HCT116 (cell line): ENCODE measurements at regions not wholly inside any gene's neighbourhood (a gene's known extent, or its start where the extent isn't known, plus 50 kb on each side); places are given as distances from the start of the nearest gene placed in this dataset.

Experiments used
- ATAC-seq: fragments of 200-7000 bp; cut with Tn5 transposase; 2 replicates; pipeline ENCODE4 v1.9.1; 2020; ENCODE audit warnings: mild to moderate bottlenecking, moderate library complexity
- BruUV-seq: library from RNA; stranded (reverse); fragments of 400-500 nt; replicated peaks from 2 replicates; lab custom pipeline; 2021; lab: Mats Ljungman, UMichigan
- CTCF ChIA-PET: fragments of 300-600 bp; sonication (Branson Sonifier 250); formaldehyde crosslinking; loops from one replicate; lab custom pipeline; 2021; ENCODE audit warnings: antibody characterized with exemption; lab: Charles Lee
- POLR2A ChIA-PET: fragments of 300-600, 350-600 bp; sonication (Branson Sonifier 250); formaldehyde crosslinking; loops from one replicate; lab custom pipeline; 2021; ENCODE audit warnings: antibody characterized with exemption; lab: Charles Lee
- RAD21 ChIA-PET, 2 experiments: fragments of 300-600 bp; sonication (Branson Sonifier 250); formaldehyde crosslinking; loops; one replicate each; lab custom pipeline; 2023; ENCODE audit warnings: low total read pairs in 2 of 2; ENCODE audit not compliant: uncharacterized antibody in 2 of 2, unreplicated experiment in 2 of 2, low non-redundant PET in 1 of 2; lab: Charles Lee
- DNase-seq: peaks from one replicate; pipeline ENCODE4 v3.0.0-alpha.2; 2010; ENCODE audit warnings: low read depth, low spot score
- H2AFZ ChIP-seq: fragments of 200-600 bp; shearing (Covaris generic), sonication (generic); 2 replicates; pipeline ENCODE4 v1.6.1; 2017; ENCODE audit warnings: low read depth, mixed run types, mixed read lengths, antibody characterized with exemption, low read length; ENCODE audit not compliant: poor library complexity, severe bottlenecking
- H3K27ac ChIP-seq: 2 replicates; pipeline ENCODE4 v1.5.1; 2012; ENCODE audit warnings: low read depth, low read length
- H3K27me3 ChIP-seq: fragments of 200-600 bp; sonication (generic); 2 replicates; pipeline ENCODE4 v1.6.1; 2016; ENCODE audit warnings: mixed run types, low read length, mixed read lengths; ENCODE audit not compliant: insufficient read depth
- H3K36me3 ChIP-seq, 2 experiments: fragments of 200-500 bp in 1 of 2; fragments of 200-600 bp in 1 of 2; sonication (Bioruptor generic) in 1 of 2; sonication (generic) in 1 of 2; 2 replicates each; pipeline versions ENCODE4 v1.5.1 to v1.6.1; 2014 to 2016; ENCODE audit warnings: low read length in 2 of 2, inconsistent platforms in 1 of 2, mixed read lengths in 1 of 2, mixed run types in 1 of 2; ENCODE audit not compliant: insufficient read depth in 2 of 2, control insufficient read depth in 1 of 2
- H3K4me1 ChIP-seq, 2 experiments: fragments of 200-600 bp in 1 of 2; sonication (generic) in 1 of 2; 2 replicates each; pipeline versions ENCODE4 v1.5.1 to v1.6.1; 2012 to 2017; ENCODE audit warnings: low read length in 2 of 2, inconsistent platforms in 1 of 2, mild to moderate bottlenecking in 1 of 2, mixed read lengths in 1 of 2, mixed run types in 1 of 2, moderate library complexity in 1 of 2; ENCODE audit not compliant: insufficient read depth in 2 of 2, control insufficient read depth in 1 of 2
- H3K4me2 ChIP-seq: fragments of 200-600 bp; sonication (generic); 2 replicates; pipeline ENCODE4 v1.6.1; 2017; ENCODE audit warnings: mixed run types, low read length, mixed read lengths
- H3K4me3 ChIP-seq, 2 experiments: fragments of 200-600 bp in 1 of 2; sonication (generic) in 1 of 2; replicated peaks in 1 of 2; 2 replicates each; pipeline ENCODE4 v1.5.1; 2011 to 2016; ENCODE audit warnings: low read length in 2 of 2, control low read depth in 1 of 2, low read depth in 1 of 2, mild to moderate bottlenecking in 1 of 2, mixed read lengths in 1 of 2, mixed run types in 1 of 2
- H3K79me2 ChIP-seq: fragments of 200-600 bp; sonication (generic); 2 replicates; pipeline ENCODE4 v1.6.1; 2017; ENCODE audit warnings: mild to moderate bottlenecking, mixed run types, low read length, moderate library complexity, mixed read lengths; ENCODE audit not compliant: insufficient read depth
- H3K9ac ChIP-seq: fragments of 200-600 bp; sonication (generic); 2 replicates; pipeline ENCODE4 v1.6.1; 2016; ENCODE audit warnings: low read length, mixed read lengths
- H3K9me2 ChIP-seq: fragments of 200-600 bp; sonication (generic), shearing (Covaris generic); 2 replicates; pipeline ENCODE4 v1.6.1; 2017; ENCODE audit warnings: mixed run types, mild to moderate bottlenecking, moderate library complexity; ENCODE audit not compliant: insufficient read depth
- H3K9me3 ChIP-seq, 2 experiments: fragments of 200-500 bp in 1 of 2; fragments of 200-600 bp in 1 of 2; sonication (Bioruptor generic) in 1 of 2; sonication (generic) in 1 of 2; 2 replicates each; pipeline ENCODE4 v1.6.1; 2014 to 2017; ENCODE audit warnings: low read length in 2 of 2, mixed read lengths in 2 of 2, inconsistent platforms in 1 of 2, low read depth in 1 of 2, mild to moderate bottlenecking in 1 of 2, mixed run types in 1 of 2, moderate library complexity in 1 of 2; ENCODE audit not compliant: control insufficient read depth in 1 of 2, insufficient read depth in 1 of 2
- H4K20me1 ChIP-seq: fragments of 200-600 bp; sonication (generic), shearing (Covaris generic); 2 replicates; pipeline ENCODE4 v1.6.1; 2017; ENCODE audit warnings: mixed run types, mild to moderate bottlenecking, moderate library complexity; ENCODE audit not compliant: insufficient read depth
- CBX3 ChIP-seq: IDR thresholded peaks from 2 replicates; pipeline ENCODE4 v1.6.1; 2012; ENCODE audit warnings: low read depth
- CEBPB ChIP-seq: IDR thresholded peaks from 2 replicates; pipeline ENCODE4 v1.6.1; 2012; ENCODE audit warnings: low read depth
- CTCF ChIP-seq, 3 experiments: fragments of 200-600 bp in 1 of 3; sonication (generic) in 1 of 3; IDR thresholded peaks in 2 of 3; conservative IDR thresholded peaks in 1 of 3; 2 replicates each; pipeline ENCODE4 v1.5.1; 2012 to 2017; ENCODE audit warnings: low read depth in 2 of 3, low read length in 2 of 3, antibody characterized with exemption in 1 of 3, borderline replicate concordance in 1 of 3, control low read depth in 1 of 3, mild to moderate bottlenecking in 1 of 3, mixed read lengths in 1 of 3, mixed run types in 1 of 3, moderate library complexity in 1 of 3; ENCODE audit not compliant: insufficient read depth in 1 of 3
- EGR1 ChIP-seq: IDR thresholded peaks from 2 replicates; pipeline ENCODE4 v1.6.1; 2012; ENCODE audit warnings: low read depth
- ELF1 ChIP-seq: IDR thresholded peaks from 2 replicates; pipeline ENCODE4 v1.6.1; 2012; ENCODE audit warnings: low read depth, borderline replicate concordance
- EZH2 ChIP-seq: fragments of 200-600 bp; sonication (generic); IDR thresholded peaks from 2 replicates; pipeline ENCODE4 v1.6.1; 2017; ENCODE audit warnings: antibody characterized with exemption, mixed run types
- EZH2phosphoT487 ChIP-seq: fragments of 200-600 bp; IDR thresholded peaks from 2 replicates; pipeline ENCODE4 v1.6.1; 2018; ENCODE audit warnings: antibody characterized with exemption, borderline replicate concordance
- JUND ChIP-seq: IDR thresholded peaks from 2 replicates; pipeline ENCODE4 v1.6.1; 2012
- MAX ChIP-seq: IDR thresholded peaks from 2 replicates; pipeline ENCODE4 v1.6.1; 2012
- POLR2A ChIP-seq: IDR thresholded peaks from 2 replicates; pipeline ENCODE4 v1.7.0; 2011; ENCODE audit warnings: borderline replicate concordance; ENCODE audit not compliant: insufficient read depth, insufficient read length; ENCODE audit errors: extremely low read depth
- POLR2AphosphoS5 ChIP-seq: IDR thresholded peaks from 2 replicates; pipeline ENCODE4 v1.6.1; 2011; ENCODE audit warnings: mild to moderate bottlenecking, low read depth, low read length, moderate library complexity
- RAD21 ChIP-seq: IDR thresholded peaks from 2 replicates; pipeline ENCODE4 v1.6.1; 2012; ENCODE audit warnings: low read depth, mild to moderate bottlenecking
- REST ChIP-seq: IDR thresholded peaks from 2 replicates; pipeline ENCODE4 v1.6.1; 2012; ENCODE audit warnings: low read depth
- SIN3A ChIP-seq: IDR thresholded peaks from 2 replicates; pipeline ENCODE4 v1.6.1; 2012; ENCODE audit warnings: low read depth
- SP1 ChIP-seq: IDR thresholded peaks from 2 replicates; pipeline ENCODE4 v1.6.1; 2012; ENCODE audit warnings: low read depth
- SRF ChIP-seq: IDR thresholded peaks from 2 replicates; pipeline ENCODE4 v1.6.1; 2012; ENCODE audit warnings: low read depth
- ZBTB33 ChIP-seq: IDR thresholded peaks from 2 replicates; pipeline ENCODE4 v1.6.1; 2011; ENCODE audit warnings: mild to moderate bottlenecking, low read length, moderate library complexity; ENCODE audit not compliant: insufficient replicate concordance; ENCODE audit errors: extremely low read depth
- ZFX ChIP-seq: fragments of 450-650 bp; IDR thresholded peaks from 2 replicates; pipeline ENCODE4 v1.6.1; 2017
- ZNF274 ChIP-seq: fragments of 200-500 bp; sonication (Bioruptor generic); IDR thresholded peaks from 2 replicates; pipeline ENCODE4 v1.6.1; 2014; ENCODE audit warnings: mild to moderate bottlenecking, low read depth, low read length, inconsistent platforms
- intact Hi-C: fragments of 100-400 bp; cut with micrococcal nuclease; formaldehyde crosslinking; loops from 2 replicates; pipeline ENCODE4 v1.10.0; 2022

- H3K9me3 ChIP-seq = no peaks in the 10 kb centered on the region
Measured at GRCh38 chr10:130776724-130777123, 534.8 kb downstream of the TCERG1L start.

More at GRCh38 chr10:130776724-130777123, 534.8 kb downstream of the TCERG1L start:
- intact Hi-C loops = no loop called here
- no peak overlapping the region for H3K27ac ChIP-seq
- no peak overlapping the region for H3K4me3 ChIP-seq
- DNase-seq = no peak
- H3K36me3 ChIP-seq = no peaks in the 10 kb centered on the region
- no peaks in the 10 kb centered on the region for H3K9me2 ChIP-seq
- no peak overlapping the region for H2AFZ ChIP-seq
- BruUV-seq = no TSS peak
- no peaks in the 10 kb centered on the region for H3K27me3 ChIP-seq
- ATAC-seq = no peak
- no peaks in the 10 kb centered on the region for H4K20me1 ChIP-seq
- H3K4me2 ChIP-seq = no peak overlapping the region
- RAD21 ChIA-PET = no interaction called here
- H3K4me1 ChIP-seq = no peaks in the 10 kb centered on the region
- no peak for TF ChIP-seq CBX3
- TF ChIP-seq ZFX = no peak
- no peak for TF ChIP-seq SIN3A
- no peak for TF ChIP-seq REST
- no peak for TF ChIP-seq EGR1
- no peak for TF ChIP-seq JUND
- no peak for TF ChIP-seq CEBPB
- no peak for TF ChIP-seq MAX
- no peak for TF ChIP-seq ELF1
- no peak for TF ChIP-seq POLR2A
- no peak for TF ChIP-seq EZH2
- no peak for TF ChIP-seq ZBTB33
- TF ChIP-seq EZH2phosphoT487 = no peak
- TF ChIP-seq SRF = no peak
- TF ChIP-seq SP1 = no peak
- no peak for TF ChIP-seq RAD21
- no peak for TF ChIP-seq CTCF (IDR thresholded peaks at IDR 0.05 in 2 of 3, conservative IDR thresholded peaks at IDR 0.05 in 1 of 3; ENCODE audit: borderline replicate concordance in 1 of 3, insufficient read depth in 1 of 3, low read depth in 2 of 3, low read length in 2 of 3)
- TF ChIP-seq POLR2AphosphoS5 = no peak
- TF ChIP-seq ZNF274 = no peak
- TF ChIP-seq, all 23 proteins: peak for 0
- POLR2A ChIA-PET = no interaction called here
- CTCF ChIA-PET = no interaction called here
- Histone ChIP-seq H3K9ac (no peak overlapping the region), H3K79me2 (no peaks in the 10 kb centered on the region)
